Glutamatergic neuron (in vitro differentiated cells): ENCODE measurements at regions not wholly inside any gene's neighbourhood (a gene's known extent, or its start where the extent isn't known, plus 50 kb on each side); places are given as distances from the start of the nearest gene placed in this dataset.

Experiments
- DNase-seq: peaks from one replicate; pipeline ENCODE4 v3.0.0; 2022
- H3K27ac Mint-ChIP-seq: one replicate; pipeline ENCODE4 v1.8.0; 2020; ENCODE audit warnings: mild to moderate bottlenecking, mixed read lengths, inconsistent platforms; ENCODE audit not compliant: unreplicated experiment
- H3K27me3 Mint-ChIP-seq: one replicate; pipeline ENCODE4 v1.8.0; 2020; ENCODE audit warnings: mild to moderate bottlenecking, moderate library complexity, mixed read lengths, inconsistent platforms; ENCODE audit not compliant: unreplicated experiment
- H3K36me3 Mint-ChIP-seq: one replicate; pipeline ENCODE4 v1.8.0; 2020; ENCODE audit warnings: mild to moderate bottlenecking, mixed read lengths, inconsistent platforms; ENCODE audit not compliant: unreplicated experiment
- H3K4me1 Mint-ChIP-seq: one replicate; pipeline ENCODE4 v1.8.0; 2020; ENCODE audit warnings: mild to moderate bottlenecking, low read depth, mixed read lengths, inconsistent platforms; ENCODE audit not compliant: unreplicated experiment
- H3K4me3 Mint-ChIP-seq: one replicate; pipeline ENCODE4 v1.8.0; 2020; ENCODE audit warnings: mild to moderate bottlenecking, mixed read lengths, inconsistent platforms; ENCODE audit not compliant: unreplicated experiment
- H3K9me3 Mint-ChIP-seq: one replicate; pipeline ENCODE4 v1.8.0; 2020; ENCODE audit warnings: mild to moderate bottlenecking, moderate library complexity, mixed read lengths, inconsistent platforms; ENCODE audit not compliant: unreplicated experiment
- TF ChIP-seq, protein P1 (sequence below): fragments of 200-600 bp; sonication (generic); IDR thresholded peaks from one replicate; pipeline ENCODE4 v1.5.0; 2021; ENCODE audit not compliant: partially characterized antibody, unreplicated experiment

DNA sequence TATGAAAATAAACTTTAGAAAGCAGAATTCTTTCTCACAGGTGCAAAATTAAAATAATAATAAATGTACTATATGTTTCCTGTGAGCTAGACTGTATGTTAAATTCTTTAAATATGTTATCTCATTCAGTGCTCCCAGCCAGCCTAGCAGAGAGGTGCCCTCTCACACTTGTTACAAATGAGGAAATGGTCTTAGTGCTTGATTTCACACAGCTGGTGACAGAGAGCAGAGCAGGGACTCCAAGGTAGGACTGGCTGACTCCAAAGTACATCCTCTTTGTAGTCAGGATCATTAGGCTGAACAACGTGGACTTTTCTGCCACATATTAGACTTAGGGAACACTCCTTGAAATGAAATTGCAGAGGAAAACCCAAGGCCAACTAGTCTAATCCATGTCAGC is 72.0 kb upstream of the HHIP start:
- Mint-ChIP-seq H3K4me1 (peaks cover 22% of the 10 kb centered on the region), H3K4me3 (no peak overlapping the region), H3K27me3 (peaks cover 3% of the 10 kb centered on the region), H3K36me3 (no peaks in the 10 kb centered on the region), H3K9me3 (no peaks in the 10 kb centered on the region), H3K27ac (no peak overlapping the region)
- TF ChIP-seq, protein P1, sequence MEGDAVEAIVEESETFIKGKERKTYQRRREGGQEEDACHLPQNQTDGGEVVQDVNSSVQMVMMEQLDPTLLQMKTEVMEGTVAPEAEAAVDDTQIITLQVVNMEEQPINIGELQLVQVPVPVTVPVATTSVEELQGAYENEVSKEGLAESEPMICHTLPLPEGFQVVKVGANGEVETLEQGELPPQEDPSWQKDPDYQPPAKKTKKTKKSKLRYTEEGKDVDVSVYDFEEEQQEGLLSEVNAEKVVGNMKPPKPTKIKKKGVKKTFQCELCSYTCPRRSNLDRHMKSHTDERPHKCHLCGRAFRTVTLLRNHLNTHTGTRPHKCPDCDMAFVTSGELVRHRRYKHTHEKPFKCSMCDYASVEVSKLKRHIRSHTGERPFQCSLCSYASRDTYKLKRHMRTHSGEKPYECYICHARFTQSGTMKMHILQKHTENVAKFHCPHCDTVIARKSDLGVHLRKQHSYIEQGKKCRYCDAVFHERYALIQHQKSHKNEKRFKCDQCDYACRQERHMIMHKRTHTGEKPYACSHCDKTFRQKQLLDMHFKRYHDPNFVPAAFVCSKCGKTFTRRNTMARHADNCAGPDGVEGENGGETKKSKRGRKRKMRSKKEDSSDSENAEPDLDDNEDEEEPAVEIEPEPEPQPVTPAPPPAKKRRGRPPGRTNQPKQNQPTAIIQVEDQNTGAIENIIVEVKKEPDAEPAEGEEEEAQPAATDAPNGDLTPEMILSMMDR = no peak
- DNase-seq = no peak

DNA sequence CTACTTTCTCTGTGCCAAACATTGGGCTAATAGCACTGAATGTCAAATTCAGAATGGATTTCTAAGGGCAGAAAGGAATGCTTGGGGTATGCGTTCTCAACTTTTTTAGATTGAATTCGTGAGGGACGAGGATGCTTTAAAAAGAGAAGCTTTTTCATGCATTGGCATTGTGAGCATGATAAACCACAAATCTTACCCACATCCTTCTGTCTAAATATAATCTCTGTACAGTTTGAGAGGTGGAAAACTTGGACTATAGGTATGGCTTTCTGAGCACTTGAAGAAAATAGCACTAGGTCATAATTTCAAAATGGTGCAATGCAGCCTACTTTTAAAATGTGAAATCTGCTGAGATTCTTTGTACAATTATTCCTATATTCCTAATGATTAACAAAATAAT is 71.4 kb upstream of the HHIP start:
- H3K9me3 Mint-ChIP-seq = no peaks in the 10 kb centered on the region
- H3K36me3 Mint-ChIP-seq = no peaks in the 10 kb centered on the region
- H3K4me3 Mint-ChIP-seq = no peak overlapping the region
- TF ChIP-seq, protein P1 = no peak
- H3K27ac Mint-ChIP-seq = no peak overlapping the region
- peaks cover 22% of the 10 kb centered on the region for H3K4me1 Mint-ChIP-seq
- no peak for DNase-seq
- peaks cover 3% of the 10 kb centered on the region for H3K27me3 Mint-ChIP-seq

DNA sequence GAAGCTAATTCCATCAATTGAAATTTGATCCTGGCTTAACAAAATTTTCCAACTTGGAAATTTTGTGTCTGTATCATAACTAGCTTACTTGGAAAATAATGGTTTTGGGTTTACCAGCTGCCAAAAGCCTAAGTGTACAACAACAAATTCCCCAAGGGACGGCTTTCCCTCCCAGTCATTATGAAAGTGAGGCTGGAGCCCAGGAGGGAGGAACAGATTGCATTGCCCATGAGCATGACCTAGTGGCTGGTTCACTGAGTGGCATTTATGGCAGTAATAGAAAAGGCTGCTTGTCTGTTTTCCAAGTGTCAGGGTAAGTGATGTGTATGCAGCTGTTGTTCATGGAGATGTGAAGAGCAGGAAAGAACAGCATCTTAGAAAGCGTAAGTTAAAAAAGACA is 70.8 kb upstream of the HHIP start:
- H3K27ac Mint-ChIP-seq = peak overlapping the region; percentile 17
- H3K36me3 Mint-ChIP-seq = no peaks in the 10 kb centered on the region
- DNase-seq = peak; percentile 54
- peaks cover 3% of the 10 kb centered on the region for H3K27me3 Mint-ChIP-seq
- TF ChIP-seq, protein P1 = no peak
- H3K4me1 Mint-ChIP-seq = peaks cover 22% of the 10 kb centered on the region
- no peaks in the 10 kb centered on the region for H3K9me3 Mint-ChIP-seq
- H3K4me3 Mint-ChIP-seq = peak overlapping the region; percentile 16

DNA sequence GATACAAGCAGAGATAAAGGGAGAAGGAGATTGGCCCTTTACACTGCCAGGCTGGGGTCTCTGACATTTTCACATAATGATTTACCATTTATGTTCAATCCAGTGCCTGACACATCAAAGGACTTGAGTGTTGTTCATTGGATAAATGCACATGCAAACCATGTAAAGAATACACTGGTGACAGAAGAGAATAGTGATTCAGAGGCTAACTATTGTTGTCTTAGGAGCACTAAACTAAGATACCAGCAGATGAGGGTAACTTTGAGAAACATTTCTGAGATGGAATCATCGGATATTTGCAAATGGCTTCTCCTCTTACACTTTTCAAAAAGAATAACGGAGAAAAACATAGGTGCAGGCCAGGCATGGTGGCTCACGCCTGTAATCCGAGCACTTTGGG is 67.3 kb upstream of the HHIP start:
- Mint-ChIP-seq H3K36me3 (no peaks in the 10 kb centered on the region), H3K27ac (no peak overlapping the region), H3K4me3 (no peak overlapping the region), H3K9me3 (no peaks in the 10 kb centered on the region), H3K27me3 (peaks cover 3% of the 10 kb centered on the region), H3K4me1 (peaks cover 22% of the 10 kb centered on the region)
- no peak for DNase-seq
- TF ChIP-seq, protein P1 = no peak

DNA sequence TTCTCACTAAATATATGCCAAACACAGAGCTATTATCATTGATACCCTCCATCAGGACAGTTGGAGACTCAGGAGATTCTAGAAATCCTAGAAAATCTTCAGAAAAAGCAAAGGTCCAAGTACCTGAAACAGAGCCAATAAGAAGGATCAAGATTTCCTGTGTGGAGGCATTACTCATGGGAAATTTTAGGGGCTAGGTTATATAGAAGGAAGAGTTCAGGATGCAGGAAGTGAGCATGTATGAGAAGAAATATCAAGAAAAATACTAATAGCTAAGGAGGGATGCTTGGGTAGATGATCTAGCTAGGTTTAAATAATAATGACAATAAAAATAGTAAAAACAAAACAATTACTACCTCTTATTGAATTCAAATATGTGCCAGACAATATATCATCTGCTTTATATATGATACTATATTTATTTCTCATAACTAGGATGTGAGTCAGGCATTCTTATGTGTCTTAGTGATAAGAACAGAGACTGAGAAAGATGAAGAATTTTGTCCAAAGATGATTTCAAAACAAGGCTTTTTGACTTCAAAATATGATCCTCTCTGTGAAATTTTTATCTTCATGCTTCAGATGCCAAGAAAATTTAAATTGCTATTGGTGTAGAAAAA is 66.4 kb upstream of the HHIP start:
- Mint-ChIP-seq H3K9me3 (no peaks in the 10 kb centered on the region), H3K27ac (no peak overlapping the region), H3K4me3 (no peak overlapping the region), H3K27me3 (peaks cover 3% of the 10 kb centered on the region), H3K4me1 (peaks cover 17% of the 10 kb centered on the region), H3K36me3 (no peaks in the 10 kb centered on the region)
- DNase-seq = no peak
- TF ChIP-seq, protein P1 = no peak
